SJSA1 (cell line): ENCODE measurements at regions not wholly inside any gene's neighbourhood (a gene's known extent, or its start where the extent isn't known, plus 50 kb on each side); places are given as distances from the start of the nearest gene placed in this dataset.

ENCODE experiments used
- DNase-seq, 2 experiments: peaks; one replicate each; pipeline ENCODE4 v3.0.0-alpha.2; 2015 to 2020; ENCODE audit warnings: low spot score in 2 of 2, low read depth in 1 of 2
- H3K27ac ChIP-seq: fragments of 250-450 bp; sonication (Bioruptor Pico); 2 replicates; pipeline ENCODE4 v1.5.1; 2020; ENCODE audit warnings: mild to moderate bottlenecking, moderate library complexity
- H3K27me3 ChIP-seq: fragments of 250-450 bp; sonication (Bioruptor Pico); replicated peaks from 2 replicates; pipeline ENCODE4 v1.5.1; 2020; ENCODE audit warnings: mild to moderate bottlenecking, moderate library complexity
- H3K36me3 ChIP-seq: fragments of 250-450 bp; sonication (Bioruptor Pico); 2 replicates; pipeline ENCODE4 v1.5.1; 2020; ENCODE audit warnings: mild to moderate bottlenecking
- H3K4me1 ChIP-seq: fragments of 250-450 bp; sonication (Bioruptor Pico); replicated peaks from 2 replicates; pipeline ENCODE4 v1.6.1; 2021; ENCODE audit warnings: mild to moderate bottlenecking
- H3K4me3 ChIP-seq: fragments of 250-450 bp; sonication (Bioruptor Pico); 2 replicates; pipeline ENCODE4 v1.5.1; 2020; ENCODE audit warnings: mild to moderate bottlenecking
- H3K9me3 ChIP-seq: fragments of 250-450 bp; sonication (Bioruptor Pico); replicated peaks from 2 replicates; pipeline ENCODE4 v1.5.1; 2020; ENCODE audit warnings: mild to moderate bottlenecking

DNA sequence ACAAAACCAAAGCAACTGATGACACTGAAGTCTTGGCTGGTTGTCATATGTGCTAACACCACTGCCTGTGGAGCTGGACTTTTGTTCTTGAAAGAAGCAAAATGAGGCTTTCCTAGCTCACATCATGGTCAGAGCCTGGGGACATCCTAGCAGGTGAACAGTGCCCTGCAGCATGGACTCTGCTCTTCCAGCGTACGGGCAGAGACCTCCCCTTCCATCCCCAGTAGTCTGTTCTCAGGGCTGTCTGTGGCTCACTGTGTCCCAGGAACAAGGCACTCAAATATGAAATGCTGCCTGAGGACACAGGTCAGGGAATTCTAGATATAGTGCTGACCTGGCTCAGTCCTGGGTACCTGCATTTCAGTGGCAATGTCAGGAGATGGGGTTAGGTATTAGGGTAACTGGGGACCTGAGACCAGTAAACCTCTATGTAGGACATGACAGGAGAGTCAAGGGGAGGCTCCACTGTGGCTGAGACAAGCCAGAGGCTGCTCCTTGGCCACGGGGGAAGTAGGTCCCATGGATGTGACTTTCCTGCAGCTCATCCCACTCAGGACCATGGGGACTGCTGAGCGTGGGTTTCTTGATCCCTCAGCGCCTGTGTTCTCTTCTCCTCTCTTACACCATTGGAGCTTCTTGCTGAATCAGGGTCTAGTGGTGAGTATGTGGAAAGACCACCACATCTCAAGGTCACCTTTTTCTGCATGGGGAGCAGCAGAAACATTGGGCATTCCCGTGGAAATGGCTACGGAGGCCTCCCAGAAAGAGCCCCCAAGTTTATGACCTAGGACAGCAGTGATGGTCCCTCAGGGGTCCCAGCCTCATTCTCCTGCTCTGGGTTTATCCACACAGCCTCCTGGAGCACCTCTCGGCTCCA lies 80.1 kb downstream of the ZNF280B start:
- H3K4me1 ChIP-seq: no peaks in the 10 kb centered on the region
- H3K4me3 ChIP-seq: no peak overlapping the region
- H3K36me3 ChIP-seq: no peaks in the 10 kb centered on the region
- H3K9me3 ChIP-seq: no peaks in the 10 kb centered on the region
- H3K27me3 ChIP-seq: peaks cover 20% of the 10 kb centered on the region
- H3K27ac ChIP-seq: no peak overlapping the region
- no peak for DNase-seq

DNA sequence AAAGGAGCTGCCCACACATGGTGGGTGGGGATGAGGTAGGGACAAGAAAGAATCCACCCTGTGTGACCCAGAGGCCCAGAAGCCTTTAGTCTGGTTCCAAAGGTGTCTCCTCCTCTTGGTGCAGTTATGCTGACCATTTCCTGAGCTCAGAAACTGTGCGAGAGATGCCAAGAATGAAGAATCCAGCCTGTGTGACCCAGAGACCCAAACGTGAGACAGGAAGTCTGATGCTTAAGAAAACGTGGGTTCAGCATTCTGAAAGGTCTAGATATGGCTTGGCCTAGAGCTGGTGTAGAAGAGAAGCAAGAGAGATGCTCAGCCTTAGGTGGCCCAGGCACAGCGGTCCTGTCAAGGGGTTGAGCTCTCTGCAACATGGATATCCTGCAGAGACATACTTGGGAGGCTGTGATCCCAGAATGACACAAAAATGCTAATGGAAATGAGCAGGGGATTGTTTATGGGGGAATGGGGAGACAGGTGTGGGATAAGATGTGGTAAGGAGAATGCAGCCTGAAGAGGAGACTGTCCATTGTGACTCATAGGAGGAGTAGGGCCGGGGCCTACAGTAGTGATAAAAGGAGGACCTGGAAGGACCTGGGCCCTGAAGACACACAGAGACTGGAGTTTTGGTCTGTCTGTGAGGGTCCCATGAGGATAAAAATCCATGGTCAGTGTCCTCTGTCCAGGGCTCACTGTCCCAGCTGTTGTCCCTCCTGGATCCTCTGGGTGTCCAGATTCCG lies 79.0 kb downstream of the ZNF280B start:
- H3K36me3 ChIP-seq: no peaks in the 10 kb centered on the region
- peaks cover 22% of the 10 kb centered on the region for H3K27me3 ChIP-seq
- no peak overlapping the region for H3K27ac ChIP-seq
- H3K4me1 ChIP-seq: no peaks in the 10 kb centered on the region
- no peaks in the 10 kb centered on the region for H3K9me3 ChIP-seq
- no peak overlapping the region for H3K4me3 ChIP-seq
- no peak for DNase-seq

DNA sequence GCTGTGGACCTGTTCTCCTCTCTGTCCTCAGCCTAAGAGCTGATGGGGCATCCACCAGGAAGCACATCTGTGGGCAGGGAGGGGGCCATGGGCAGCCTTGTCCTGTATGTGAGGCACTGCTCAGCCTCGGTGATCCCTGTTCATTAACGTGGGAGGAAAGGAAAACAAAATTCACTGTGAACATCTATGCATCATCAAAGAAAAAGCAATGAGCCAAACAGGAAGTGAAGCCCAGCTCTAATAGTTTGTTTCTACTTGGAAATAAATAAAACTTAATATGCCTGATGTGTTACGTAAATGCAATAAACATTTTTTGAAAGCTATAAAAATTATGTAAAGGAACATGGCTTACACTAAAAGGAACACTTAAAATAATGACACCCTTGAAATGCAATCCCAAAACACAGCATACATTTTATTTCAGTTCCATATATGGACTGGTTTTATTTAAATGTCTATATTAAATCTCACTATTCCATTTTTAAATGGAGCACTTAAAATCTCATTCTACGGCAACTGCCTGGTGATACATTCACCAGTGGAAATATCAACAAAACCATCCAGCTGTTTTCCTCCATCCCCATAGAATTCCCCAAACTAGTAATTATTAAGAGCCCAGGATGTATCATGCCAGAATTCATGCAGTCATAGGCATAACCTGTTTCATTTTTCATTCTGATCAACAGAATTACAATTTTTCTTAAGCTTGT lies 78.3 kb downstream of the ZNF280B start:
- no peak overlapping the region for H3K4me3 ChIP-seq
- H3K27me3 ChIP-seq: peaks cover 27% of the 10 kb centered on the region
- no peak for DNase-seq
- no peaks in the 10 kb centered on the region for H3K9me3 ChIP-seq
- no peaks in the 10 kb centered on the region for H3K4me1 ChIP-seq
- H3K36me3 ChIP-seq: no peaks in the 10 kb centered on the region
- no peak overlapping the region for H3K27ac ChIP-seq

- peak; percentile 9 to 66 for DNase-seq
- no peak overlapping the region for H3K4me3 ChIP-seq
- H3K4me1 ChIP-seq: no peaks in the 10 kb centered on the region
- no peak overlapping the region for H3K27ac ChIP-seq
- no peaks in the 10 kb centered on the region for H3K36me3 ChIP-seq
- H3K27me3 ChIP-seq: peaks cover 34% of the 10 kb centered on the region
- no peaks in the 10 kb centered on the region for H3K9me3 ChIP-seq
Observed at GRCh38 chr22:22431271-22432220, 77.0 kb downstream of the ZNF280B start.

DNA sequence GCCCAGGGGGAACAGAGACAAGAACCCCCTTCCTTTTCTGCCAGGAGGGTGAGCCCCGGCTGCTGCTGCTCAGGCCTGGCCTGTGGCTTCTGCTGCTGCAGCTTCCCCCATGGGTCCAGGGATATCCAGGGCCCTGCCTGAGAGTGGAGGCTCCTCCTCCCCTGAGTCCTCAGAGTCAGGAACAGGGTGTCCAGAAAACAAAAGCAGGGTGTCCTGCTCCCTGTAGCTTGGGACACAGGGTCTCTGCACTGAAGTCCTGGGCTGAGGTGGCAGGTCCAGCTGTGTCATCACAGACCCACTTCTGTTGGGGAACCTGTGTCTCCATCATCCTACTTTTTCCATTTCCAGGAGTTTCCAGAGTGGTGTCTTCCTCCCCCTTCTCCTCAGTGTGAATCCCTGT lies 76.1 kb downstream of the ZNF280B start:
- no peaks in the 10 kb centered on the region for H3K9me3 ChIP-seq
- DNase-seq: no peak
- no peak overlapping the region for H3K27ac ChIP-seq
- no peaks in the 10 kb centered on the region for H3K36me3 ChIP-seq
- no peaks in the 10 kb centered on the region for H3K4me1 ChIP-seq
- no peak overlapping the region for H3K4me3 ChIP-seq
- H3K27me3 ChIP-seq: peaks cover 34% of the 10 kb centered on the region

GRCh38 chr22:22432937-22433336 lies 75.6 kb downstream of the ZNF280B start:
- no peak overlapping the region for H3K27ac ChIP-seq
- H3K4me3 ChIP-seq: no peak overlapping the region
- H3K9me3 ChIP-seq: no peaks in the 10 kb centered on the region
- no peaks in the 10 kb centered on the region for H3K36me3 ChIP-seq
- no peak for DNase-seq
- H3K27me3 ChIP-seq: peaks cover 34% of the 10 kb centered on the region
- H3K4me1 ChIP-seq: no peaks in the 10 kb centered on the region

- H3K9me3 ChIP-seq: no peaks in the 10 kb centered on the region
- H3K4me3 ChIP-seq: no peak overlapping the region
- H3K27me3 ChIP-seq: peaks cover 34% of the 10 kb centered on the region
- H3K4me1 ChIP-seq: no peaks in the 10 kb centered on the region
- H3K27ac ChIP-seq: no peak overlapping the region
- DNase-seq: no peak
- no peaks in the 10 kb centered on the region for H3K36me3 ChIP-seq
Observed at GRCh38 chr22:22433770-22434169, 74.8 kb downstream of the ZNF280B start.
